Endothelial cell of umbilical vein (primary cell): ENCODE measurements at regions not wholly inside any gene's neighbourhood (a gene's known extent, or its start where the extent isn't known, plus 50 kb on each side); places are given as distances from the start of the nearest gene placed in this dataset.

ENCODE experiments used
- BruUV-seq: library from RNA; stranded (reverse); fragments of 400-500 nt; replicated peaks from 2 replicates; lab custom pipeline; 2021; lab: Mats Ljungman, UMichigan
- CTCF ChIA-PET: fragments of 300-600, 350-600 bp; sonication (Branson Sonifier 250); formaldehyde crosslinking; loops from one replicate; lab custom pipeline; 2021; ENCODE audit warnings: antibody characterized with exemption, inconsistent platforms; lab: Charles Lee
- POLR2A ChIA-PET: fragments of 300-600, 350-600 bp; sonication (Branson Sonifier 250); formaldehyde crosslinking; loops from one replicate; lab custom pipeline; 2021; ENCODE audit warnings: antibody characterized with exemption, inconsistent platforms; lab: Charles Lee
- DNase-seq: peaks from one replicate; pipeline ENCODE4 v3.0.0-alpha.2; 2011; ENCODE audit warnings: low read depth, low spot score
- FAIRE-seq: peaks from 2 replicates; lab custom pipeline; 2011; peaks lifted over from hg19 to GRCh38; lab: Jason Lieb, UNC
- H2AFZ ChIP-seq: 2 replicates; pipeline ENCODE4 v1.6.0; 2012; ENCODE audit warnings: low read depth, low read length, control low read depth, inconsistent platforms
- H3K27ac ChIP-seq: 2 replicates; pipeline ENCODE4 v1.5.1; 2011; ENCODE audit warnings: low read depth, mild to moderate bottlenecking, control low read depth, low read length, moderate library complexity; ENCODE audit not compliant: insufficient read depth
- H3K27me3 ChIP-seq, 2 experiments: 2 replicates each; pipeline versions ENCODE4 v1.6.0 to v1.6.1; 2011; ENCODE audit warnings: low read length in 2 of 2, mixed read lengths in 1 of 2; ENCODE audit not compliant: control insufficient read depth in 2 of 2, insufficient read depth in 2 of 2
- H3K36me3 ChIP-seq, 2 experiments: 2 replicates in 1 of 2; 3 replicates in 1 of 2; pipeline ENCODE4 v1.5.1; 2011; ENCODE audit warnings: low read length in 2 of 2, mild to moderate bottlenecking in 1 of 2, moderate library complexity in 1 of 2; ENCODE audit not compliant: control insufficient read depth in 2 of 2, insufficient read depth in 2 of 2; ENCODE audit errors: extremely low read depth in 1 of 2
- H3K4me1 ChIP-seq: 3 replicates; pipeline ENCODE4 v1.5.1; 2011; ENCODE audit warnings: mild to moderate bottlenecking, low read length; ENCODE audit not compliant: control insufficient read depth, insufficient read depth; ENCODE audit errors: extremely low read depth
- H3K4me2 ChIP-seq: 2 replicates; pipeline ENCODE4 v1.6.1; 2011; ENCODE audit warnings: low read length, control low read depth, mixed read lengths; ENCODE audit not compliant: insufficient read depth
- H3K4me3 ChIP-seq, 3 experiments: fragments of 200-600 bp in 1 of 3; sonication (generic), shearing (Covaris generic) in 1 of 3; replicated peaks in 1 of 3; 2 replicates each; pipeline ENCODE4 v1.5.1; 2011 to 2016; ENCODE audit warnings: control low read depth in 3 of 3, low read length in 3 of 3, mild to moderate bottlenecking in 2 of 3, inconsistent platforms in 1 of 3, low read depth in 1 of 3, moderate library complexity in 1 of 3; ENCODE audit not compliant: insufficient read depth in 1 of 3
- H3K79me2 ChIP-seq: 2 replicates; pipeline ENCODE4 v1.6.0; 2012; ENCODE audit warnings: low read length, inconsistent platforms; ENCODE audit not compliant: control insufficient read depth, insufficient read depth
- H3K9ac ChIP-seq: replicated peaks from 2 replicates; pipeline ENCODE3; 2011; ENCODE audit warnings: low read length, control low read depth; ENCODE audit not compliant: insufficient read depth; ENCODE audit errors: extremely low read depth
- H3K9me1 ChIP-seq: replicated peaks from 3 replicates; pipeline ENCODE4 v1.6.0; 2011; ENCODE audit warnings: mild to moderate bottlenecking, low read length; ENCODE audit not compliant: control insufficient read depth, insufficient read depth; ENCODE audit errors: extremely low read depth
- H3K9me3 ChIP-seq: replicated peaks from 2 replicates; pipeline ENCODE4 v1.5.1; 2012; ENCODE audit warnings: low read length, inconsistent platforms; ENCODE audit not compliant: control insufficient read depth, insufficient read depth
- H4K20me1 ChIP-seq: replicated peaks from 2 replicates; pipeline ENCODE3; 2011; ENCODE audit warnings: mild to moderate bottlenecking, low read length; ENCODE audit not compliant: control insufficient read depth, insufficient read depth; ENCODE audit errors: extremely low read depth
- CTCF ChIP-seq, 2 donors: IDR thresholded peaks; 1 replicate in 1 of 2; 2 replicates in 1 of 2; pipeline ENCODE4 v1.5.1; 2011; ENCODE audit warnings: low read length in 2 of 2, mild to moderate bottlenecking in 2 of 2, moderate library complexity in 2 of 2, control low read depth in 1 of 2, inconsistent platforms in 1 of 2, low read depth in 1 of 2; ENCODE audit not compliant: insufficient read depth in 1 of 2; ENCODE audit errors: extremely low read depth in 1 of 2
- EZH2 ChIP-seq: IDR thresholded peaks from 2 replicates; pipeline ENCODE4 v1.6.1; 2012; ENCODE audit warnings: borderline replicate concordance, low read depth, mild to moderate bottlenecking, moderate library complexity, low read length, inconsistent platforms; ENCODE audit not compliant: severe bottlenecking
- FOS ChIP-seq: IDR thresholded peaks from 2 replicates; pipeline ENCODE4 v1.6.1; 2011; ENCODE audit warnings: mild to moderate bottlenecking, low read length, moderate library complexity, borderline replicate concordance; ENCODE audit not compliant: insufficient read depth
- GATA2 ChIP-seq: IDR thresholded peaks from 2 replicates; pipeline ENCODE4 v1.7.0; 2011; ENCODE audit warnings: low read depth, mild to moderate bottlenecking, moderate library complexity, mixed read lengths, low read length; ENCODE audit not compliant: insufficient read length, insufficient read depth
- JUN ChIP-seq: IDR thresholded peaks from 2 replicates; pipeline ENCODE4 v1.6.1; 2011; ENCODE audit warnings: borderline replicate concordance, low read depth; ENCODE audit not compliant: insufficient read length, insufficient read depth
- MAX ChIP-seq: IDR thresholded peaks from 2 replicates; pipeline ENCODE4 v1.6.1; 2011; ENCODE audit not compliant: insufficient read depth, insufficient read length
- MYC ChIP-seq: IDR thresholded peaks from one replicate; pipeline ENCODE4 v1.6.1; 2011; ENCODE audit warnings: mild to moderate bottlenecking, low read depth, low read length
- POLR2A ChIP-seq: IDR thresholded peaks from 2 replicates; pipeline ENCODE4 v1.6.1; 2012; ENCODE audit warnings: low read depth, mild to moderate bottlenecking, control low read depth, low read length
- POLR2AphosphoS5 ChIP-seq: IDR thresholded peaks from 2 replicates; pipeline ENCODE4 v1.6.1; 2012; ENCODE audit warnings: low read depth, mild to moderate bottlenecking, control low read depth, low read length, moderate library complexity; ENCODE audit not compliant: insufficient read depth
- dilution Hi-C: fragments of 300-500 bp; cut with MboI; formaldehyde crosslinking; loops from one replicate; pipeline ENCODE4 v1.15.0; 2019; ENCODE audit warnings: low sequenced_read_pairs; ENCODE audit not compliant: extremely low pct_ligation_motif_present
- intact Hi-C: fragments of 100-400 bp; cut with micrococcal nuclease; formaldehyde crosslinking; loops from one replicate; pipeline ENCODE4 v1.10.0; 2022

- no peaks in the 10 kb centered on the region for H4K20me1 ChIP-seq
- no peaks in the 10 kb centered on the region for H3K4me1 ChIP-seq
- no peaks in the 10 kb centered on the region for H3K9me1 ChIP-seq
- no peaks in the 10 kb centered on the region for H3K27me3 ChIP-seq
- H3K9ac ChIP-seq: no peak overlapping the region
- ChIA-PET CTCF (no interaction called here), POLR2A (no interaction called here)
- no peak for TF ChIP-seq JUN
- TF ChIP-seq MAX: no peak
- TF ChIP-seq MYC: no peak
- no peak for TF ChIP-seq EZH2
- no peak for TF ChIP-seq POLR2A
- TF ChIP-seq POLR2AphosphoS5: no peak
- no peak for TF ChIP-seq CTCF (IDR thresholded peaks at IDR 0.05; ENCODE audit: extremely low read depth in 1 of 2, insufficient read depth in 1 of 2, low read depth in 1 of 2, low read length in 2 of 2)
- TF ChIP-seq GATA2: no peak
- TF ChIP-seq FOS: no peak
- dilution Hi-C loops (no loop called here), intact Hi-C loops (no loop called here)
- H3K36me3 ChIP-seq: no peaks in the 10 kb centered on the region
- FAIRE-seq (no peak), DNase-seq (no peak)
- H3K27ac ChIP-seq: no peak overlapping the region
- H3K4me3 ChIP-seq: no peak overlapping the region
- H3K9me3 ChIP-seq: no peaks in the 10 kb centered on the region
- no peak overlapping the region for H3K4me2 ChIP-seq
- no peaks in the 10 kb centered on the region for H3K79me2 ChIP-seq
- BruUV-seq: no TSS peak
- H2AFZ ChIP-seq: no peak overlapping the region
Observed at GRCh38 chr16:17942067-17942466, 394.5 kb downstream of the NPIPA8 start.
